OCI-LY3 (cell line): ENCODE measurements at regions not wholly inside any gene's neighbourhood (a gene's known extent, or its start where the extent isn't known, plus 50 kb on each side); places are given as distances from the start of the nearest gene placed in this dataset.
A peak's percentile ranks its signal among the peaks of the same experiment; 100 is the strongest.

ENCODE experiments used
- H2AFZ ChIP-seq: fragments of 200-600, 300-600 bp; shearing (Covaris generic); 2 replicates; pipeline ENCODE4 v1.6.0; 2014; ENCODE audit warnings: antibody characterized with exemption, low read depth, low read length
- H3K27ac ChIP-seq: fragments of 200-600, 300-600 bp; sonication (generic); 2 replicates; pipeline ENCODE4 v1.5.1; 2014; ENCODE audit warnings: mild to moderate bottlenecking, low read length, moderate library complexity, mixed read lengths
- H3K27me3 ChIP-seq: fragments of 200-600, 300-600 bp; sonication (generic); 2 replicates; pipeline ENCODE4 v1.6.1; 2014; ENCODE audit warnings: low read depth, low read length, mixed read lengths
- H3K36me3 ChIP-seq: fragments of 200-600, 300-600 bp; sonication (generic); replicated peaks from 2 replicates; pipeline ENCODE3; 2014; ENCODE audit warnings: low read depth, low read length, mixed read lengths
- H3K4me1 ChIP-seq: fragments of 300-600, 200-600 bp; sonication (generic); 2 replicates; pipeline ENCODE4 v1.6.1; 2014; ENCODE audit warnings: low read length, mixed read lengths
- H3K4me2 ChIP-seq: fragments of 200-600, 300-600 bp; sonication (generic); 2 replicates; pipeline ENCODE4 v1.6.1; 2014; ENCODE audit warnings: low read length, mixed read lengths
- H3K4me3 ChIP-seq: fragments of 300-600, 200-600 bp; sonication (generic); 2 replicates; pipeline ENCODE4 v1.5.1; 2014; ENCODE audit warnings: antibody characterized with exemption, mild to moderate bottlenecking, low read length, moderate library complexity
- H3K79me2 ChIP-seq: fragments of 300-600, 200-600 bp; shearing (Covaris generic); 2 replicates; pipeline ENCODE4 v1.6.1; 2014; ENCODE audit warnings: mild to moderate bottlenecking, low read length, mixed read lengths
- H3K9ac ChIP-seq: fragments of 300-600, 200-600 bp; shearing (Covaris generic); 2 replicates; pipeline ENCODE4 v1.6.0; 2014; ENCODE audit warnings: mild to moderate bottlenecking, low read length, moderate library complexity
- H3K9me3 ChIP-seq: fragments of 200-600, 300-600 bp; shearing (Covaris generic); 2 replicates; pipeline ENCODE4 v1.6.1; 2014; ENCODE audit warnings: low read length, mixed read lengths; ENCODE audit not compliant: insufficient read depth
- H4K20me1 ChIP-seq: fragments of 200-600, 300-600 bp; sonication (generic); 2 replicates; pipeline ENCODE4 v1.6.1; 2016; ENCODE audit warnings: low read length, mixed read lengths; ENCODE audit not compliant: insufficient read depth
- CTCF ChIP-seq: fragments of 200-600, 300-600 bp; sonication (generic); IDR thresholded peaks from 2 replicates; pipeline ENCODE4 v1.5.1; 2014; ENCODE audit warnings: antibody characterized with exemption, low read length, low read depth
- EZH2phosphoT487 ChIP-seq: fragments of 200-600 bp; shearing (Covaris generic); IDR thresholded peaks from 2 replicates; pipeline ENCODE4 v1.6.1; 2018; ENCODE audit warnings: antibody characterized with exemption, mixed run types, low read depth

DNA sequence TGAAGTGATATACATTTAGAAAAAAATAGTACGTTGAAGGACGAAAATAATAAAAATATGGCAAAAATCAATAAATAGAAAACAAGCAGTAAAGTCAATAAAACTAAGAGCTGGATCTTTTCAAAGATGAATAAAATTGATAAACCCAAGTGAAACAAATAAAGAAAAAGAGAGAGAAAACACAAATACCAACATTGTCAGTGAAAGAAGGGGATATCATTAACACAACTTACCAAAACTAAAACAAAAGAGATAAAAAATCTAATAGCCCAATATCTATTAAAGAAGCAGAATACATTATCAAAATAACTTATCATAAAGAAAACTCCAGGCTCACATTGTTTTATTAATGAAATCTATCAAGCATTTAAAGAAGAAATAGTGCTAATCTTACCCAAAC lies 675.1 kb downstream of the UQCRFS1 start:
- H3K4me2 ChIP-seq, result no peak overlapping the region
- no peak overlapping the region for H3K4me3 ChIP-seq
- H3K9ac ChIP-seq, result no peak overlapping the region
- H3K36me3 ChIP-seq, result peaks cover 23% of the 10 kb centered on the region
- no peak overlapping the region for H2AFZ ChIP-seq
- no peak for TF ChIP-seq EZH2phosphoT487
- no peak overlapping the region for H3K27ac ChIP-seq
- H4K20me1 ChIP-seq, result no peaks in the 10 kb centered on the region
- peaks cover 24% of the 10 kb centered on the region for H3K9me3 ChIP-seq
- H3K79me2 ChIP-seq, result no peaks in the 10 kb centered on the region
- H3K27me3 ChIP-seq, result no peaks in the 10 kb centered on the region
- H3K4me1 ChIP-seq, result peaks cover 25% of the 10 kb centered on the region

GRCh38 chr19:28537079-28537478 lies 675.9 kb downstream of the UQCRFS1 start:
- Histone ChIP-seq H3K9me3 (peaks cover 27% of the 10 kb centered on the region), H3K36me3 (peaks cover 23% of the 10 kb centered on the region), H3K27ac (no peak overlapping the region), H2AFZ (no peak overlapping the region), H3K27me3 (no peaks in the 10 kb centered on the region), H3K4me2 (no peak overlapping the region), H4K20me1 (no peaks in the 10 kb centered on the region), H3K4me3 (no peak overlapping the region), H3K9ac (no peak overlapping the region), H3K4me1 (peaks cover 17% of the 10 kb centered on the region), H3K79me2 (no peaks in the 10 kb centered on the region)
- TF ChIP-seq CTCF, result no peak
- TF ChIP-seq EZH2phosphoT487, result no peak

DNA sequence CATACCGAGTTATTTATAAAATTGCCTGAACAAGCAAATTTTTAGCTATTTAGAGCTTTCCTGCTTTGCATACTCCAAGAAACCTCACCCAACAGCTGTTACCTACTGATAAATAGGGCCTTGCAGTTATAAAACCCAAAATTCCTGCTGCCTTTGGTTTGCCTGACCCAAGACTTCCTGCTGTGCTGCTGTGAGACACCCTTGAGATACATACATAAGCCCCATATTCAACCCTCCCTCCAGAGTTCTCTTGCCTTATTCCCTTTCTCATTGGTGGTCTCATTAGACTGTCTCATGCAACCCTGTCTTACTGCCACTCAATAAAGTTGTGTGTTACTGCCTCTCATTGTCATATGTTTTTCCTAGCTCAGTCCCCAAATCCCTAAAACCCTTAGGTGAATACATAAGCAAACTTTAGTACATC lies 677.6 kb downstream of the UQCRFS1 start:
- Histone ChIP-seq H3K4me3 (no peak overlapping the region), H3K36me3 (peaks cover 23% of the 10 kb centered on the region), H3K79me2 (no peaks in the 10 kb centered on the region), H3K27ac (no peak overlapping the region), H2AFZ (0 out of 2 replicates have a peak overlapping the region, but pooled peaks have one; percentile 15), H3K27me3 (no peaks in the 10 kb centered on the region), H3K9me3 (peaks cover 27% of the 10 kb centered on the region), H4K20me1 (no peaks in the 10 kb centered on the region), H3K4me2 (no peak overlapping the region), H3K9ac (no peak overlapping the region), H3K4me1 (no peaks in the 10 kb centered on the region)
- TF ChIP-seq CTCF, result no peak

GRCh38 chr19:28534766-28535351 lies 678.1 kb downstream of the UQCRFS1 start:
- Histone ChIP-seq H3K9ac (no peak overlapping the region), H3K9me3 (peaks cover 27% of the 10 kb centered on the region), H3K4me1 (no peaks in the 10 kb centered on the region), H3K27me3 (no peaks in the 10 kb centered on the region), H3K4me3 (no peak overlapping the region), H3K4me2 (no peak overlapping the region), H3K27ac (no peak overlapping the region), H3K79me2 (no peaks in the 10 kb centered on the region), H3K36me3 (peaks cover 23% of the 10 kb centered on the region), H2AFZ (0 out of 2 replicates have a peak overlapping the region, but pooled peaks have one; percentile 15), H4K20me1 (no peaks in the 10 kb centered on the region)
- TF ChIP-seq EZH2phosphoT487 (no peak), CTCF (no peak)
